ENCODE measurements at regions not wholly inside any gene's neighbourhood (a gene's known extent, or its start where the extent isn't known, plus 50 kb on each side); places are given as distances from the start of the nearest gene placed in this dataset.

DNA sequence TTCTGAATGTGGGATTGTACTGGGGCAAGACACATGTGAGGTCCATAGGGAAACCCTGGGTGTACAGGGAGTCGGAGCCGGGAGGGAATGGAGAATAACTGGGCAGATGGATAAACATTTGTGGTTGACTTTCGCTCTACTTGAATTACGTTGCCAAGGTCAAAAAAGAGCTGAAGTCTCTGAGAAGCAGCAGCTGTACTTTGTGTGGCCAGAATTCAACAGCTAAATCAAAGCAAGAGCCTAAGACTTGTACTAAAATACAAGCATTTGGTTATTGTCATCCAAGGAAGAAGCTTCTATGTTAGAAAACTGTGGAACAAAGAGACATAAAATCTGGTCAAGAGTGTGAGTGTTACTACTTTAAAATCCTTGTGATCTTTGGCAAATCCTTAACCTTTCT is 457.2 kb downstream of the ARL4A start:
- no peak for DNase-seq (ENCODE audit: low spot score)

GRCh38 chr7:13148548-13148947 is 461.1 kb downstream of the ARL4A start:
- DNase-seq (ENCODE audit: low spot score): no peak

- DNase-seq (ENCODE audit: low spot score): no peak
These were observed 464.5 kb downstream of the ARL4A start for GRCh38 chr7:13151978-13152377.

DNA sequence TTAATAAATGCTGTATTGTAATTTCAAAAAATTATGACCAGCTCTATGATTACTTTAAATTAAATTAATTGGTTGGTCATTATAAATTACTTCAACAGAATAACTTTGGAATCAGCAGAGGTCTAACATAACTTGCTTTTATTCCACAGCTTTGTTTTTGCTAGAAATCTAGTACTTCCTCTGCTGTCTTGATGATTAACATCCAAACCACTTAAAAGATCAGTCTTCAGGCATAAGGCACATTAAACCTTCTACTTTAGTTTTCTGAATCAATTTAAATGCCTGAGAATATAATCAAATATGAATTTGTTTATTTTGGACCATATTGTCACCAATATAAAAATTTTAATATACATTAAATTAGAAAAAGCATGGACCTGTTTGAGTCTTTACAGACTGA is 465.3 kb downstream of the ARL4A start:
- no peak for DNase-seq (ENCODE audit: low spot score)

- no peak for DNase-seq (ENCODE audit: low spot score)
These were observed 465.8 kb downstream of the ARL4A start for GRCh38 chr7:13153266-13153665.

DNA sequence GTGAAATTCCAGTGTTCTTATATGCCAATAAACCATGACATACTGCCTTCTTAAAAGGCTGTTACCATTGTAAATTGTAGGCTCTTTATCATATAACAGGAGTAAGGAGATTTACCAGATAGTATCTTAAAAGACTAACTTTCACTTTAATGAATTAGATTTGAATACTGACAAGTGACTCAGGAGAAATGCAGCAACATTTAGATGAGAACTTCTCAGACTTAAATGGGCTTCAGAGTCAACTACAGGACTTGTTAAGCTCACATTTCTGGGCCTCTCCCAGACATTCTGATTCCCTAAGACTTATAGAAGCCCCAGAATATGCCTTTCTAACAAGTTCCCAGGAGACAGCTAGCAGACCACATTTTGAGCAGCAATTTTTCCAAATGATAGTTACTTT is 466.3 kb downstream of the ARL4A start:
- no peak for DNase-seq (ENCODE audit: low spot score)

DNA sequence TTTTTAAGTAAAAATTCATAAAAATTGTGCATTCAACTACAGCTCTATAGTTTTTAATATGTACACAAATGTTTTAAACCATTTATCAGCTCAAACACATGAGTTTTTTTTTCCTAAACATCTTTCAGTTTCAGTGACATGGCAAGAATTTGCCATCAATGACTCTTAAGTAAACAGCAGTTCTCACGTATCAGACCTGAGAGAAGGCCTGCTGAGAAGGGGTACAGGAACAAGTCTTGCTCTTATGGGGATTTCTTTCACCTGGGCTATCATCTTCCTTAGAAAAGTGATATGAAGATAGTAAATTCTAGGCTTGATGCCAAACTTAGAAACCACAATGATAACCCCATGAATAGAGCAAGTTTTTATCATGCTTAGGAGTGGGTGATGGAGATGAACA is 467.8 kb downstream of the ARL4A start:
- no peak for DNase-seq (ENCODE audit: low spot score)

DNA sequence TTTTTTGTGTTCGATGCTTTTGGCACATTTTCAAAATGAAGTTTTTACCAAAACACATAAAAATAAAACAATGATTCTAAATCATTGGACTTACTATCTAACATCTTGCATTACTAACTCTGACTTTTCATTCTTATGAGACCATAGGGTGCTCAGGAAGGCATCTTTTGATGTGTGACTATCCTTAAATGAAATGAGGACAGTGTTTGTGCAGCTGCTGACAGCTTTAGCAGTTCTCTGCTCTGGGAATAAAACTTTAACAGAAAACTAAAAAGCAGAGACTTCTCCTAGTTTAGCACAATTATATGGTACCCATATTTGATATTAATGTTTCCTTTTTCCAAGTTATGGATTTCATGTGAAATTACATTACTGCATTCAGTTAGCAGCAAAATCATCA is 471.6 kb downstream of the ARL4A start:
- no peak for DNase-seq (ENCODE audit: low spot score)

DNA sequence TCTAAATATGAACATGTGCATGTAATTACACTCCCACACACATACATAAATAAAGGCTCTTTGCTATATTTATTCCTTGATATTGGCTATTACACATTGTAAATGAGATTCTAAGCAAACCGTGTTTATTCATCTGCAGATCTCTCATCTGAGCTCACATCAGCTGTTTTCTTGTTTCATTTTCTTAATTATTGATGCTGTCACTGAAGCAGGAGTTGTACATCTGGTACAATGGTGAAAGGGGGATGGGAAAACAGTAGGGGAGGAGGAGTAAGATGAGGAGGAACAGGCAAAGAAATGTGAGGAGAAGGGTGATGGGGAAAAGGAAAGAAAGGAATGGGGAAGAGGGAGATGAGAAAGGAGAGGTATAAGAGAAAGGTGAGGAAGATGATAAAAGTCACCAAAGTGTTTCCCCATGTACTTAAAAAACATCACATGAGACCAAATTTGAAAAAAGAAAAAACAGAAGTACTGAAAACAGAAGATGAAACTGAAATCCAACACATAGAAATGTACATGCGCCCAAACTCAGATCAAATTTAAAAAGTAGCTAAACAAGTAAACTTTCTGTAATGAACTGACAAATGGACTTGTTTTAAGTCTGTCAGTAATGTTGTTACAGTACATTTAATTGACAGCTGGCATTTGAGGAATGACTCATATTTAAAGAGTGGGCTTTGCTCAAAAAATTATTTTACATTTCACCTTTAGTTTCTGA is 472.2 kb downstream of the ARL4A start:
- DNase-seq (ENCODE audit: low spot score): no peak

DNA sequence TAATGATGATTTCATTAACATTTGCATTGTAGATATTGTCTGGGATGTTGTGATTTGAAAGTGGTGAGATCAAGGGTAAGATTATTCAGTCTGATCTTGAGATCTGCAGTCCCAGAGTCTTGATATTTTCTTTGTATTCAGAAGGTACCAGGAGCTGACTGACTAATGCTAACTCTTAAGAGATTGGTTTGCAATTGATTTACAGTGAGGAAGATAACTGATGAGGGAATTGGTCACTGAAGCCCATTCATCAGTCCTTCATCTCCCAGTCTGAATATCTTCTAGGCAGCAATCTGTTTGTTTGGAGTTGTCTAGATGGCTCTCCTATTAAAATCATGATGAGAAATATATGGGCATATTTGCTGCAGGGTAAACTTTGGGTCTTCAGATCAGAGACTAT is 473.7 kb downstream of the ARL4A start:
- DNase-seq (ENCODE audit: low spot score): no peak

DNA sequence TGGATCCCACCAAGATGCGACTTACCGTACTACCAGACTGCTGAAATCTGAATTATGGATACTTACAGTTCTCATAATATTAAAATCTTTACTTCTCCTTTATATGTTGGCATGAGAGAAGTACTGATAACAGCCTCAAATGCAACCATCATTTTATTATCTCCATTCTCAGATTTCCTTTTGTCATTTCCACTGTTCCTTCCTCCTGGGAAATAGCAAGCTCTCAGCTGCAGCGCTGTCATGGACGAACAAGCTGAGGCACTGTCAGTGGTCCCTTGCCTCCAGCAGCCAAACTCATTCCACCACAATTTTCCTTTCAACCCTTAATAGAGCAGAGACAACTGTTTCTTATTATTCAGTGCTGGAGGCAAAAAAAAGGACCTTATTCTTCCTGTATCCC is 478.4 kb downstream of the ARL4A start:
- DNase-seq (ENCODE audit: low spot score): no peak

DNA sequence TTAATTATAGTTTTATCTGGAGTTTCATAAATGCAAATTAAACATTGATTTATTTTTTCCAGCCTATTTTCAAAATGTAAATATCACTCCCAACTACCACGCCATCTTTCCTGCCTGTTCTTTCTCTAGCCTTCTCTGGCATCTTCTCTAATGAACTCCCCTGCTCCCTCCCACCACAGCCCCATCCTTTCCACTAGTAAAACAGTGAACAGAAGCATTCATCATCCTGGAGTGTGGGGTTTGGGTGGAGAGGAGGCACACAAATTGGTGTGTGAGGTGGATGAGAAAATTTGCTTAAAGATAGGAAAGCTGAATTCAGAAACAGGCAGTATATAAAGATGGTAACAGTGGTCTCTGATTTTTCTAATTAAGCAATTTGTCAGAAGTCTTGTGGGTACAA is 479.4 kb downstream of the ARL4A start:
- no peak for DNase-seq (ENCODE audit: low spot score)

DNA sequence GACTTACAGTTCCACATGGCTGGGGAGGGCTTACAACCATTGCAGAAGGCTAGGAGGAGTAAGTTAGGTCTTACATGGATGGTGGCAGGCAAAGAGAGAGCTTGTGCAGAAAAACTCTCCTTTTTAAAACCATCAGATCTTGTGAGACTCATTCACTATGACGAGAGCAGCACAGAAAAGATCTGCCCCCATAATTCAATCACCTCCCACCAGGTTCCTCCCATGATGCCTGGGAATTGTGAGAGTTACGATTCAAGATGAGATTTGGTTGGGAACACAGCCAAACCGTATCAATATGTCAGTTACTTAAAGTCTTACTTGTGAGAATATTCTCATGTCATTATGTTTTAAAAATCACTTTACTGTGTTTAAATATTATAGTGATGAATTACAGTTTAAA is 481.9 kb downstream of the ARL4A start:
- DNase-seq (ENCODE audit: low spot score): no peak

GRCh38 chr7:13174991-13175390 is 487.6 kb downstream of the ARL4A start:
- no peak for DNase-seq (ENCODE audit: low spot score)

- no peak for DNase-seq (ENCODE audit: low spot score)
These were observed 491.7 kb downstream of the ARL4A start for GRCh38 chr7:13179011-13179582.

- DNase-seq (ENCODE audit: low spot score): no peak
These were observed 492.5 kb downstream of the ARL4A start for GRCh38 chr7:13179775-13180523.

- no peak for DNase-seq (ENCODE audit: low spot score)
These were observed 493.8 kb downstream of the ARL4A start for GRCh38 chr7:13181216-13181615.

- no peak for DNase-seq (ENCODE audit: low spot score)
These were observed 497.7 kb downstream of the ARL4A start for GRCh38 chr7:13185139-13185538.

DNA sequence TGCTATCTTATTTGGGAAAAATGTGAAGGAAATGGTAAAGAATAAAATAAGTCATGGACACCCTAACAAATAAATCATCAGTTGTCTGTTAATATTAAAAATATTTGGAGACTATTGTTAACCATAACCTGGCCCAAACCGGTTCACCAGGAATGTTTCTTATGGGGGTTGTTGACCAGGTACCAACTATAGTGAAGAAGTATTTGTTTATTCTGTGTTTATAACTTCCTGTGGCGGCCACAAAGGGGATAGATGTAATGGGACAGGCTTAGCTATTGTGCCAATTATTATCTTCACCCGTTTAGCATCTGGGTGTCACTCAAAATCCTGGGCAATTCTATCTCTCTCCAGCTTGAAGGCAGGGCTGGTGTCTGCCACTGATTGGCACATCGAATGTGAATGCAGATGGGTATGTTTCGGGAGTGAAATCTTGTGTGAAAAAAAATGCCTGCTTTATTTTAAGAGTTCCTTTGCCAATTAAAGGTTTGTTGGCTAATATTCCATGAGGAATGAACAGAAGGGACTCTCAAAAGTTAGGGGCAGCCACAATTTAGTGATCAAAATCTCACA is 500.9 kb downstream of the ARL4A start:
- no peak for DNase-seq (ENCODE audit: low spot score)

DNA sequence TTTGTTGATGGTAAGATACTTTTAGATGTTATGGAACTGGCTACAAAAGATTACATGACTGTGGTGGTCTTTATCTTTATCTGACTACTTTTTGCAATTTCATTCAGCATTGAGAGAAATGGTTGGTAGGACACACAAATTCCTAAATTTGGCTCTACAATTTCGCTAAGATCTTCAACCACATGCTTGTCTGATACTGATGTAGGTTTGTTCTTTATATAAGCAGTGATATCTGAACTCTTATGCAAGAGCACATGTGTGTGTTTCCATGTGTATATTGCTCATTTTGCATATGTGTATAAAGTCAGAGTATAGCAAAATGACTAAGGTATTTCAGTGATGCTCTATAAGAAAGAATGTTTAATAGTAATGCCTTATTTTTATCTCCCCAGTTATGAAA is 501.5 kb downstream of the ARL4A start:
- no peak for DNase-seq (ENCODE audit: low spot score)

DNA sequence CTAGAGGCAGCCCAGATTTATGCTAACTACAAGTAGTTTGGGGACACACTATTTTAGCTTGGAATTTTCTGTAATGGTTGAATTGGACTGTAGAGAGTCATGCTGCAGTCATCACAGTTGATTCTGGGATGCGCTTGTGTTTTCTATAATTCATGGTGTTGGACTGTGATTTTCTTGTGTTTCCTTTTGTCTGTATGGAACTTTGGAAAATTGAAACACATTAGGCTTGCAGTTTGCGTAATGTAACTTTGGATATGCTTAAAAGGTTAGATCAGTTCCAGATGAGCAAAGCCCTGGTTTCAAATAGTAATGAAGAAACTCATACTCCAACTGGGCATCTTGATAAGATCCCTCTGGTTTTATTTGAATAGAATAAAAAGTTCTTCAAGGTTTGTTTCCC is 502.2 kb downstream of the ARL4A start:
- no peak for DNase-seq (ENCODE audit: low spot score)

DNA sequence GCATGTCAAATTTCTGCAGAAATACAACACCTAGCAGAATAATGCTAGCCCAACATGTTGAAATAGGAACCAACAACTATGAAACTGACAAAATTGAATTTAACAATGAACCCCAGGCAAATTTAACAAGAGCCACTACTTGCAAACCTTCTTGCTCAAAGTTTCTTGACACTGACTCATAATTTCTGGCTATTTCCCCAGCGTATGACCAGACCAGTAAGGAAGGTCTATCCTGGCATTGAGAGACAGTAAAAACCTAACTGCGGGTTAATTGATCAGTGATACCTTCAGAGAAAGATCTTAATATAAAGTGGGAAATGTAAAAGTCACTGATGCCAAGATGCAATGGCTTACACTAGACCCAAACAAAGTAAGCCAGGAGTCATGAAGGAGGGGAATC is 510.1 kb downstream of the ARL4A start:
- no peak for DNase-seq (ENCODE audit: low spot score)

GRCh38 chr7:13198036-13198435 is 510.6 kb downstream of the ARL4A start:
- DNase-seq (ENCODE audit: low spot score): no peak
